Keratinocyte (primary cell): ENCODE measurements at regions not wholly inside any gene's neighbourhood (a gene's known extent, or its start where the extent isn't known, plus 50 kb on each side); places are given as distances from the start of the nearest gene placed in this dataset.

ENCODE experiments used
- DNase-seq: peaks from one replicate; pipeline ENCODE4 v3.0.0-alpha.2; 2011; ENCODE audit warnings: low read depth, missing footprints, low spot score
- FAIRE-seq: peaks from 2 replicates; lab custom pipeline; 2011; peaks lifted over from hg19 to GRCh38; lab: Jason Lieb, UNC
- H2AFZ ChIP-seq: 2 replicates; pipeline ENCODE4 v1.6.0; 2012; ENCODE audit warnings: low read length, control low read depth, inconsistent platforms; ENCODE audit not compliant: control insufficient read depth
- H3K27ac ChIP-seq: 2 replicates; pipeline ENCODE4 v1.5.1; 2011; ENCODE audit warnings: low read length; ENCODE audit not compliant: control insufficient read depth, insufficient read depth
- H3K27me3 ChIP-seq: 3 replicates; pipeline ENCODE4 v1.6.0; 2011; ENCODE audit warnings: low read length; ENCODE audit not compliant: control insufficient read depth, insufficient read depth; ENCODE audit errors: extremely low read depth
- H3K36me3 ChIP-seq, 2 experiments: 2 replicates in 1 of 2; 3 replicates in 1 of 2; pipeline ENCODE4 v1.5.1; 2011; ENCODE audit warnings: low read length in 2 of 2, mild to moderate bottlenecking in 1 of 2; ENCODE audit not compliant: control insufficient read depth in 2 of 2, insufficient read depth in 2 of 2; ENCODE audit errors: extremely low read depth in 1 of 2
- H3K4me1 ChIP-seq: 3 replicates; pipeline ENCODE4 v1.5.1; 2011; ENCODE audit warnings: low read length; ENCODE audit not compliant: control insufficient read depth, insufficient read depth; ENCODE audit errors: extremely low read depth
- H3K4me2 ChIP-seq: 3 replicates; pipeline ENCODE4 v1.6.0; 2011; ENCODE audit warnings: low read depth, low read length; ENCODE audit not compliant: control insufficient read depth, insufficient read depth; ENCODE audit errors: extremely low read depth
- H3K4me3 ChIP-seq, 3 experiments: fragments of 200-600 bp in 1 of 3; sonication (generic) in 1 of 3; 2 replicates in 2 of 3; 3 replicates in 1 of 3; pipeline ENCODE4 v1.5.1; 2011 to 2016; ENCODE audit warnings: low read length in 3 of 3, mild to moderate bottlenecking in 3 of 3, control low read depth in 2 of 3, inconsistent platforms in 1 of 3, low read depth in 1 of 3, mixed read lengths in 1 of 3, mixed run types in 1 of 3, moderate library complexity in 1 of 3; ENCODE audit not compliant: control insufficient read depth in 2 of 3, insufficient read depth in 2 of 3; ENCODE audit errors: extremely low read depth in 1 of 3
- H3K79me2 ChIP-seq: 2 replicates; pipeline ENCODE4 v1.6.0; 2012; ENCODE audit warnings: low read length; ENCODE audit not compliant: control insufficient read depth, insufficient read depth
- H3K9ac ChIP-seq: 3 replicates; pipeline ENCODE4 v1.6.0; 2011; ENCODE audit warnings: low read length; ENCODE audit not compliant: control insufficient read depth, insufficient read depth; ENCODE audit errors: extremely low read depth
- H3K9me1 ChIP-seq: 3 replicates; pipeline ENCODE4 v1.6.0; 2011; ENCODE audit warnings: low read length; ENCODE audit not compliant: control insufficient read depth, insufficient read depth; ENCODE audit errors: extremely low read depth
- H3K9me3 ChIP-seq: 2 replicates; pipeline ENCODE4 v1.5.1; 2012; ENCODE audit warnings: low read depth, low read length; ENCODE audit not compliant: control insufficient read depth
- H4K20me1 ChIP-seq: 3 replicates; pipeline ENCODE4 v1.6.0; 2011; ENCODE audit warnings: low read length; ENCODE audit not compliant: control insufficient read depth, insufficient read depth; ENCODE audit errors: extremely low read depth
- CTCF ChIP-seq, 3 experiments: IDR thresholded peaks in 1 of 3; conservative IDR thresholded peaks in 1 of 3; optimal IDR thresholded peaks in 1 of 3; 2 replicates in 2 of 3; 3 replicates in 1 of 3; pipeline versions ENCODE3 to v1.5.1; 2011; ENCODE audit warnings: low read length in 3 of 3, mild to moderate bottlenecking in 3 of 3, moderate library complexity in 2 of 3, control low read depth in 1 of 3, inconsistent platforms in 1 of 3; ENCODE audit not compliant: insufficient read depth in 2 of 3; ENCODE audit errors: extremely low read depth in 1 of 3
- EZH2 ChIP-seq: IDR thresholded peaks from one replicate; pipeline ENCODE4 v1.6.1; 2012; ENCODE audit warnings: inconsistent platforms, mild to moderate bottlenecking, low read length, moderate library complexity
- dilution Hi-C: fragments of 300-500 bp; cut with MboI; formaldehyde crosslinking; loops from one replicate; pipeline ENCODE4 v1.7.0; 2020; ENCODE audit warnings: low sequenced_read_pairs; ENCODE audit not compliant: extremely low pct_ligation_motif_present

DNA sequence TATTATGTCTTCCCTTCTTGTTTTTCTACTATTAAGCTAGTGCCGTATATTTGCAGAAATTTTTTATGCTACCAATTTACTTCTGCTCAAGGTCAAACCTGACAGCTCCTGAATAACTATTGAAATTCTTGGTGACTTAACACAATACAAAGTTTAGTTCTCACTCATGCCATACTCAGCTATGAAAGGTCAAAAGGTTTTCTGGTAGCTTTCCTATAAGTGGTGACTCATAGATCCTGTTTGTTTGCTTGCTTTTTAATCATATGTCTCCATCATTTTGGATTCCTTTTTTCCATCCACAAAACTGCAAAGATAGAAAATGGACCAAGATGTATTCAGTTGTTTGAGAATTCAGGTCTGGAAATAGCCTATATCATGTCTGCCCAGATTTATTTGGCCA is 855.8 kb upstream of the LRRC4C start:
- Histone ChIP-seq H3K9ac (no peak overlapping the region), H3K36me3 (no peaks in the 10 kb centered on the region), H3K4me1 (no peaks in the 10 kb centered on the region), H3K9me3 (no peaks in the 10 kb centered on the region), H3K27me3 (no peaks in the 10 kb centered on the region), H3K4me3 (no peak overlapping the region), H3K79me2 (no peaks in the 10 kb centered on the region), H3K4me2 (no peak overlapping the region), H3K9me1 (no peaks in the 10 kb centered on the region), H3K27ac (no peak overlapping the region), H2AFZ (no peak overlapping the region), H4K20me1 (no peaks in the 10 kb centered on the region)
- FAIRE-seq (no peak), DNase-seq (no peak)
- dilution Hi-C loops, result no loop called here
- TF ChIP-seq CTCF (optimal IDR thresholded peaks at IDR 0.05 in 1 of 3, IDR thresholded peaks at IDR 0.05 in 1 of 3, conservative IDR thresholded peaks at IDR 0.05 in 1 of 3; ENCODE audit: extremely low read depth in 1 of 3, insufficient read depth in 2 of 3, low read length in 3 of 3) (no peak), EZH2 (no peak)

DNA sequence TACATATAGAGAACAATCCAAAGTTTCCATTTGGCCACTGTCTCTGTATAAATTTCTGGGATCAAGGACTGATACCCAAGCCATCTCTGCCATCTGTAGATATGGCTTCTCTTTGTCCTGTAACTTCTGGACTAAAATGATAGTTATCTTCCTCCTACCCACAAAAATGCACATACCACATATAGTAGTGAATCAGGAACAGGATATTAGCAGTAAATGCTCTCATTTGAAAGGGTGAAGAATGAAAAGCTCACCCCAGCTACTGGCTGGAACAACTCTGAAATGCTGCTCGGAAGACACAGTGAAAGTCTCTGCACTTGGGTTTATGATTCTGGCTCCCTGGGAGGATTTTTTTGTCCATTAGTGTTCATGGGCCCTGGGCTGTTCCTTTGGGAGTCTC is 856.4 kb upstream of the LRRC4C start:
- DNase-seq, result no peak
- no peaks in the 10 kb centered on the region for H3K79me2 ChIP-seq
- TF ChIP-seq CTCF (optimal IDR thresholded peaks at IDR 0.05 in 1 of 3, IDR thresholded peaks at IDR 0.05 in 1 of 3, conservative IDR thresholded peaks at IDR 0.05 in 1 of 3; ENCODE audit: extremely low read depth in 1 of 3, insufficient read depth in 2 of 3, low read length in 3 of 3) (no peak), EZH2 (no peak)
- no peaks in the 10 kb centered on the region for H3K9me1 ChIP-seq
- H3K27me3 ChIP-seq, result no peaks in the 10 kb centered on the region
- FAIRE-seq, result no peak
- H3K36me3 ChIP-seq, result no peaks in the 10 kb centered on the region
- H3K4me3 ChIP-seq, result no peak overlapping the region
- no peak overlapping the region for H3K9ac ChIP-seq
- H3K4me1 ChIP-seq, result no peaks in the 10 kb centered on the region
- no peak overlapping the region for H3K4me2 ChIP-seq
- no peaks in the 10 kb centered on the region for H4K20me1 ChIP-seq
- H2AFZ ChIP-seq, result no peak overlapping the region
- H3K9me3 ChIP-seq, result no peaks in the 10 kb centered on the region
- dilution Hi-C loops, result no loop called here
- no peak overlapping the region for H3K27ac ChIP-seq
